ENCODE measurements at regions not wholly inside any gene's neighbourhood (a gene's known extent, or its start where the extent isn't known, plus 50 kb on each side); places are given as distances from the start of the nearest gene placed in this dataset.

GRCh38 chr3:176848431-176849214 lies 348.7 kb downstream of the TBL1XR1 start:
- no peak for TF ChIP-seq EZH2 (IDR thresholded peaks at IDR 0.05; ENCODE audit: low read depth)
- no peak for TF ChIP-seq CTCF (conservative IDR thresholded peaks at IDR 0.05)

All from PC-9 (cell line).